ENCODE measurements at regions not wholly inside any gene's neighbourhood (a gene's known extent, or its start where the extent isn't known, plus 50 kb on each side); places are given as distances from the start of the nearest gene placed in this dataset.

GRCh38 chr7:118298771-118299170, 74.3 kb downstream of the ANKRD7 start:
- DNase-seq, result no peak

GRCh38 chr7:118300177-118300576, 75.7 kb downstream of the ANKRD7 start:
- DNase-seq, result no peak

GRCh38 chr7:118304100-118304499, 79.6 kb downstream of the ANKRD7 start:
- no peak for DNase-seq

- DNase-seq, result no peak
Observed at GRCh38 chr7:118305671-118306070, 81.2 kb downstream of the ANKRD7 start.

- DNase-seq, result no peak
Observed at GRCh38 chr7:118306771-118307170, 82.3 kb downstream of the ANKRD7 start.

GRCh38 chr7:118311121-118311836, 86.8 kb downstream of the ANKRD7 start:
- DNase-seq, result no peak

GRCh38 chr7:118312051-118312450, 87.5 kb downstream of the ANKRD7 start:
- no peak for DNase-seq

- DNase-seq, result no peak
Observed at GRCh38 chr7:118312966-118313365, 88.5 kb downstream of the ANKRD7 start.

GRCh38 chr7:118324790-118325449, 100.4 kb downstream of the ANKRD7 start:
- DNase-seq, result no peak

GRCh38 chr7:118325450-118325808, 100.9 kb downstream of the ANKRD7 start:
- no peak for DNase-seq

- DNase-seq, result no peak
Observed at GRCh38 chr7:118327174-118327573, 102.7 kb downstream of the ANKRD7 start.

- DNase-seq, result no peak
Observed at GRCh38 chr7:118328505-118329211, 104.2 kb downstream of the ANKRD7 start.

- DNase-seq, result no peak
Observed at GRCh38 chr7:118330388-118330787, 105.9 kb downstream of the ANKRD7 start.

- DNase-seq, result no peak
Observed at GRCh38 chr7:118346748-118347147, 122.2 kb downstream of the ANKRD7 start.

GRCh38 chr7:118349604-118350003, 125.1 kb downstream of the ANKRD7 start:
- no peak for DNase-seq

- DNase-seq, result no peak
Observed at GRCh38 chr7:118350260-118350659, 125.8 kb downstream of the ANKRD7 start.

GRCh38 chr7:118352867-118353453, 128.5 kb downstream of the ANKRD7 start:
- no peak for DNase-seq

- no peak for DNase-seq
Observed at GRCh38 chr7:118366363-118366762, 141.9 kb downstream of the ANKRD7 start.

GRCh38 chr7:118368958-118369357, 144.5 kb downstream of the ANKRD7 start:
- no peak for DNase-seq

GRCh38 chr7:118369987-118370386, 145.5 kb downstream of the ANKRD7 start:
- DNase-seq, result no peak

GRCh38 chr7:118372530-118372929, 148.0 kb downstream of the ANKRD7 start:
- no peak for DNase-seq

- no peak for DNase-seq
Observed at GRCh38 chr7:118389629-118390028, 165.1 kb downstream of the ANKRD7 start.

GRCh38 chr7:118404211-118404610, 179.7 kb downstream of the ANKRD7 start:
- DNase-seq, result no peak
